Fibroblast of peridontal ligament (primary cell): ENCODE measurements at regions not wholly inside any gene's neighbourhood (a gene's known extent, or its start where the extent isn't known, plus 50 kb on each side); places are given as distances from the start of the nearest gene placed in this dataset.
A peak's percentile ranks its signal among the peaks of the same experiment; 100 is the strongest.

Experiments
- DNase-seq: peaks from one replicate; pipeline ENCODE4 v3.0.0-alpha.2; 2010; ENCODE audit errors: extremely low read depth

DNA sequence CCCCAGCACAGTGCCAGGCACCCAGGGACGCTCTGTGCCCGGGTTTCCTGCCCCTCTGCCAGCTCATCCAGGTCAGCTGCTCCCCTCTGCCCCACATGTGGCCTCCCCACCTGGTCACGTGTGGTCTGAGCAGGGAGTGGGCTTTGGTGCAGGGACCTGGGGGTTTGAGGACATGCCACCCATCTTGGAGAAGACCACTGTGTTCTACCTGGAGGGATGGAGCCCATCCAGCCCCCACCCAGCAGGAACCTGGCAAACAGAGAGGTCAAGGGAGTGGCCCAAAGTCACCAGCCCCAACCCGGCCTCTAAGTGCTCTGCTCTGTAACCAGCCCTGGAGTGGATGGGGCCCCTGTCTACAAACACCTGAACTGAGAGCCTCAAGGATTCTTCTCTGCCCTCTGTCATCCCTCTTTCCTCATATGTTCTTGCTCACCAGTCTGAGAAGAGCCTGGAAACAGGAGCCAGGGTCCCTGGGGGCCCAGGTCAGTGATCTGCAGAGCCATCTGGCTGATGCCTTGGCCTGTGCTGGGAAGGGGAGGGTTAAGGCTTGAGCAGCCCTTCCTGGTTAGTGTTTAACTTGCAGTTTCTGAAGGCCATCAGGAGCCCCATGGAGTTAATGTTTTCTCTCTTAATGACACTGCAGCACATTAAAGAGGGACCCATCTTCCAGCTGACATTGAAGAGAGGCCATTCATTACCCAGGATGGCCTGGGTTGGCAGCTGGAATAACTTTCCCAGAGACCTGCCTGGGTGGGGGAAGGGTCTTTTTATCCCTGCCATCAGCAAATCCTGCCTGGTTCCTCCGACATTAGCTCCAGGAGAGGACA lies 235.4 kb downstream of the PTPRU start:
- no peak for DNase-seq

DNA sequence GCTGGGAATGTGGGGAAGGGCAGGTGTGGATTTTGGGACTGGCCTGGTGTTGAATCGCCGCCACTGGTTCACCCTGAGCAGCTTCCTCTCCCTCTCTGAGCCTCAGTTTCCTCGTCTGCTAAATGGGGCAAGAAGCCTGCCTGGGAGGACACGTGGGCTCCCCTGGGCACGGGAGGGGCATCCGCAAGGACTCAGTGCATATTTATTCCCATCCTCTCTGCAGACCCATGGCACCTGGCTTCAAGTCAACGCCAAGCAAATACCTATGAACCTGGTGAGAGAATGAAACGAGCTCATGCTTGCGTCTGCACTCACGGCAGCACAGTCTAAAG lies 234.4 kb downstream of the PTPRU start:
- no peak for DNase-seq

DNA sequence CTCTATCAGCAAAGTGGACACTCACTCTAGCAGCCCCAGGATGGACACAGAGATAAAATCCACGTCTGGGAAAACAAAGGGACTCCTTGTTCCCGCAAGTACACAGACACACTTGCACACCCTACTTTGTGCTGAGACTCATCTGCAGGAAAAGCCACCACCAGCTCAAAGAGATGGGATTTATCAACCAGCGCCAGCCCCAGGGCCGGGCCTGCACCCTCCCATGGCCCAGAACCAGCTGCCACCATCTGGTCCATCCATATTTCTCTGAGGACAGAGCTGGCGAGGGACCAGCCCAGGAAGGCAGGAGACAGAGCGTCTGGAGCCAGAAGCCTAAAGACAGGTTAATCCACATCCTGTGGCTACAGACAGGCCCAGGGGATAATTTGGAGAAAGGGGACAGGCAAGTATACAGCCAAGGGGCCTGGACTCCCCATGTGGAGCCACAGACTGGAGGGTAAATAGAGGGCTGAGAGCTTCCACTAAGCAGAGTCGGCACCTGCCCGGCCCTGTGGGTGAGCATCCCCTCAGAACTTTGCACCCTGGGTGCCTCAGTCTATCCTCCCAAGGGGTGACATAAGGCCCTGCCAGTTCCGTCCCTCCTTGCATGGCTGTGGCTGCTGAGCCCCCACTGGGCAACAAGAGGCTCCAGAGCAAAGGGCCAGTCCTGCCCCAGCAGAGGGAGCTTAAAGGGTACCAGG lies 233.9 kb downstream of the PTPRU start:
- no peak for DNase-seq

DNA sequence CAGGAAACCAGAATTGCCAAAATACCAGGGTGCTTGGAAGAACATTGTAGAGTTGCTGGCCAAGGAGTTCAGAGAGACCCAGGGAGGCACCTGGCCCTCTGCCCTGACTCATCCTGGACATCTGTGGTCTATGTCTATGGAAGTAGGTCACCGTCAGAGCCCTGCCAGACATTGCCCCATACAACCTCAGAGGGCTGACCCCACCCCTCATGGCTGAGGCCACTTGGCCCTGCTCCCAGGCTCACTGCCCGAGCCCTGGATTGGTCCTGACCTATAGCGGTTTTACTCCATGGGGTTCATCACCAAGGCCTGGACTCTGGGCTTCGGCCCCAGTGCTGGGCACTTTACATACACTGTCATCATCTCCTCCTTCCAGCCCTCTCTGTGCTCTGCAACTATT lies 233.1 kb downstream of the PTPRU start:
- DNase-seq = no peak

DNA sequence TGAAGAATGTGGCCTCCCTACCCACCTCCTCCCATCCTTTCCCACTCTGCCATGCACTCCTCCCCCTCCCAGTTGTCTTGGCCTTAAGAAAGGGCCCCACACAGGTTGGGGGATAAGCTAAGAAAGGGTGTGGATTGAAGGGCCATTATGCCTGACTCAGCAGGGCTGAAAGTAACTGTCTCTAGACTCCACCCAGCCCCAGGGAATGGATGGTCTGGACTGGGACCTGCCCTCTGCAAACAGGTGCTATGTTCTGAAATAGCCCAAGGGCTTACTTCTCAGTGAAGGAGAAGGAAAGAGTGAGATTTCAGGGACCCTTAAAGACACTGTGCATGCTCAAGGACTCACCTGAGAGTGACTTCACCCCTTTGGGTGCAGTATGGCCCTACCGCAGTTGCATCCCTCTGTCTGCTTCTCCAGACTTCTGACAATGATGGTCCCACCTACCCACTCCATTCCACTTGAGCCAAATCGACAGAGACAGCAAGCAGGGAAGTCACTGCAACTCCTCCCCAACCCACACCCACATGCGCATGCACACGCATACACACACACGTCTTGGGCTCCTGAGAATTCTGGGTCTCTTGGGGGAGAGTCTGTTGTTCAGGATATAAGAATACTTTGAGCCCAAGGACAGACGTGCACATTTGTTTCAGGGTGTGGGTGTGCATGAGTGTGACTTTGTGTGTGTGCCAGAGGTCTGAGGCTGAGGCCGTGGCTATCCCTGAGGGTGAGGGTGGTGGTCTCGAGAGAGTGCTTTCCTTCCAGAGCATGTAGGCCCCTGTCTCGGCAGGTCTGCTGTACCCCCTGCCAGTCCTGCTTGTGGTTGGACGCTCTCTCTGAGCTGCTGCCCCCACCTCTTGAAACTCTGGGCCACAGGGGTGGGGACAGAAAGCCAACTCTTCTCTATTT lies 231.9 kb downstream of the PTPRU start:
- DNase-seq = no peak

DNA sequence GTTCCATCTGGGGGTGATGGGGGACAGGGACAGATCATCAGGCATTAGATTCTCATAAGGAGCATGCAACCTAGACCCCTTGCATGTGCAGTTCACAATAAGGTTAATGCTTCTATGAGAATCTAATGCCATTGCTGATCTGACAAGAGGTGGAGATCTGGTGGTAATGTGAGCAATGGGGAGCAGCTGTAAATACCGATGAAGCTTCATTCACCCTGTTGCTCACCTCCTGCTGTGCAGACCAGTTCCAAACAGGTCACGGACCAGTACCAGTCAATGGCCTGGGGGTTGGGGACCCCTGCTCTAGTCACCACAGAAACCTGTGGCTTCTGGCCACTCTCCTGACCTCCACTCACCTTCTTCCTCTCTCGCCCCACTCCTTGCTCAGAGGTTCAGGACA lies 229.9 kb downstream of the PTPRU start:
- DNase-seq = no peak

DNA sequence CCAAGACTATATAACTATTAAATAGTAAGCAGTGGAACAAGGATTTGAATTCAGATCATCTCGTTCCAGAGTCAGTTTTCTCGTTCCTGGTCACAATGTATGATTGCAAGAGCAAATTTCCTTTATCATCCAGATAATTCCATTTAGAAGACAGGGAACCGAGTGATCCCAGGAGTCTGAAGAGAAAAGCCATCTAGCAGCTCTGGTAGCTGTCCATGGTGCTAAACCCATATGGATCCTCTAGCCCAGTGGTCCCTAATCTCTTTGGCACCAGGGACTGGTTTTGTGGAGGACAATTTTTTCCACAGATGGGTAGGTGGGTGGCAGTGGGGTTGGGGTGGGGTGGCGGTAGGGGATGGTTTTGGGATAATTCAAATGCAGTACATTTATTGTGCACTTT lies 229.4 kb downstream of the PTPRU start:
- peak; percentile 12 for DNase-seq

DNA sequence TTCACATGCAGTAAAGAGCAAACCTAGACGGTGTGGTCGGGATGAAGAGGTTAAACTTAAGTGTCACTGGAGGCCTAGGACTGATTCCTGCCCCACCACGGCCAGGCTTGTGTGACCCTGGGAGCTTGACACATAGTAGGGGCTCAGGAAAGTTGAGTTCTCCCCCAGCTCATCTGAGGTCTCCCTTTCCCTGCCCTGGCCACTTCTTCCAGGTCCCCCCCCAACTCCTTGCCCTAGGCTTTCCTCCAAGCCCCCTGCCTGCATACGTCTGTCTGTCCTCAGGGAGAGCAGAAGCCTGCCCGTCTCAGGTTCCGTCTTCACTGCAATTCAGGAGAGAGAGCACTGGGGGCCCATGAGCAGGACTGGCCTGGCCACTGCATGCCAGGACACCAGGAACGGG lies 225.8 kb downstream of the PTPRU start:
- no peak for DNase-seq

DNA sequence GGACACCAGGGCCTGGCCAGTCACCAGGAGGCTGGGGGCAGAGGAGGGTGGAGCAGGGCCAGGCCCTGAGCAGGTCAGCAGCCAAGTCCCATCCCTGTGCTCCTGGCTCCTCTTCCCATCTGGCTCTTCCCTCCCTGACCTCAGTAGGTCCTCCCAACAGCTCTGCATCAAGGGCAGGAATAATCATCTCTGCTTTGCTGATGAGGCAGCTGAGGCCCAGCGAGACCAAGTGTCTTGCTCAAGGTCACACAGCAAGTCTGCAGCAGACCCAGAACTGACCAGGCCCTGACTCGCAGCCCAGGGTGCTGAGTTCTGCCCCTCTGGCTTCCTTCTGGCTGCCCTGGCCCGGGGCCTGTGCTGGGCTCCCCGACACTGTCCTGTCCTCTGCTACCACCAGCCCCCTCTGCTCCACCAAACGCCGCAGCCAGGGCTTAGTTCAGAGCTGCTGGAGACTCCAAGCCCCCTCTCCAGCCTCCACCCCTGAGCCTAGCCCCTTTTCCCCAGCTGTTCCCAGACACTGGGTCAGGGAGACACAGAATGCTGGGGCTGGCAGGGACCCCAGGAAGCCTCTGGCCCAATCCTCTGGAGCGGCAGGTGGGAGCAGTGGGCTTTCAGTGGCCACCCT lies 224.9 kb downstream of the PTPRU start:
- no peak for DNase-seq

DNA sequence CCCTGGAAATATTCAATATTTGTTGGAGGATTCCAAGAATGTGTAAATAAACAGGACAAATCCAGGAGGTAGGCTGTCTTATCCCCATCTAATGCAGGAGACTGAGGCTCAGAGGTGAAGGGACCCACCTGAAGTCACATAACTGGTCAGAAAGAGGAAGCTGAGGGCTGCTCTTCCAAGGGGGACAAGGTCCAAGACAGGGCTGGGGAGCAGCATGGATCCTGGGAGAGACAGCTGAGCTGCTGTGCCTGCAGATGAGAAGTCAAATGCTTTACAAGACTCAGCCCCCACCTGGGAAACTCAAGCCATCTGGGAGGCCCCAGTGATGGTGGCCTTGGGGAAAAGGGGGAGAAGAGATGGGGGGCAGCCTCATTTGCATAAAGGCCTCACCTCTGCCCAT lies 224.4 kb downstream of the PTPRU start:
- no peak for DNase-seq

DNA sequence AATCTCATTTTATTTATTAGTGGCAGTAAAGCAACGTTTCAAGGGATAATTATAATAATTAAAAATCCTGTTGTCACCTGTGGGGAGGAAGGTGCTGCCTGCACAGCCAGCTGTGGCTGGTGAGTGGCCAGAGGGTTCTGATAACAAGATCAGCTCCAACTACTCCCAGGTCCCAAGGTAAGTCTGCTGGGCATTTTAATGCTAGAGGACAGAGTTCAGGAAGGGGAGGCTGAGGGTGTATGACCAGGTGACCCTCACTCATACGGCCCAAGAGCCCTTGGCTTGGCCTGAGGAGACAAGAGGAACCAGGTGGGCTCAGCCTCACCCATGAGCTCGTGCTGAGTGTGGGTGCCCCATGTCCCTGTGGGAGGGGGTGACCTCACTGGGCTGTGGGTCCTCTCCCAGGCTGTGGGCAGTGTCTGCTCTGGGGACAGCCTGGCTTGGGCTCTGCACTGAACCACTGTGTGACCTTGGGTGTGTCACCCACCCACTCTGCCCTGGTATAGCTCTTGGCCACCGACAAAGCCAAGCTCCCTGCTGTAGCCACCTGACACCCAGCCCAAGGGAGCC lies 223.8 kb downstream of the PTPRU start:
- no peak for DNase-seq

DNA sequence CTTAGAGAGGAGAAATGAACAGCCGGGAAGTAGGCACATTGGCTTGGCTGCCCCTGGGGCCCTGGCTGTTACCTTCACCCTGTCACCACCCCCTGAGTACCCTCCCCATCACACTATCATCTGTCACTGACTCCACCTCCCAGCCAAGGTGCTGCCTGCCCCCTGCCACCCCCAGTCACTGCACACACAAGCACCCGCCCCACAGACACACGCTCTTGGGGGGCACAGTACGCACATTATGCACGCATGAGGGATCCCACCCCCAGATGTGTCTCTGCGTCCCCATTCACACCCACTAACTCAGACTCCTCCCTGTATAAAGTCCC lies 223.3 kb downstream of the PTPRU start:
- DNase-seq = no peak

DNA sequence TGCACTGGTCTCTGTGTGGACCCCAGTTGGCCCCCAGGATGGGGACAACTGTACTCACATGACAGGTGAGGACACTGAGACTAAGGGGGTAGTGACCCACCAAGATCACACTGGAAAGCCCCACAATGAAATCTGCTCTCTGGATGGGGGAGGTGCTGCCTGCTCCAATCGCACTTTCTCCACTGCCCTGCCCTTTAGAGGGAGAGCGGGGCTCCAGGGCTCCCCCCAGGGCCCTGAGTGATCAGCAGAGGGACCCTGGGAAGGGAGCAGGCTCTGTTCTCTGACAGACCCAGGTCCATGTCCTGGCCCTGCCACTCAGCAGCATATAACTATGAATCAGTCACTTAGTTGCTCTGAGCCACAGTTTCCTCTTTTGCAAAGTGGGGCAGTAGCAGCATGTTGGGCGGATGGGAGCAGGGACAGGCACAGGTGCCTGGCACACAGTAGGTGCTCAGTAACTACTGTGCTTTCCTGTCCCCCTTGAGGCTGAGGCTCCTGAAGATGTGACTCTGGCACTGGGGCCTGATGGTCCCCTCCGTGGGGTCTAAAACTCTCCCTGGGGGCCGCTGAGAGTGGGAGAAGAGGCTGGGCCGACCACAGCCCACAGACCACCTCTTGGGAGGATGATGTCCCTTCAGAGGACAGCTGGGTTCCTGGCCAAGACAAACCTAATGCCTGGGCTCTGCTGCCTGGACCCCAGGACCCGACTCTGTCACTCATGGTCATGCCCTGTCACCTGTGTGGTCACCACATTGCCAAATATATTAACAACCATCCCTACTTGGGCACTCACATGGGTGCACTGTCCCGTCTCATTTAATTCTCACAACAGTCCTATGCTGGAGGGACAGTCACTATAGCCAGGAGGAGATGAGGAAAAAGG lies 222.7 kb downstream of the PTPRU start:
- no peak for DNase-seq

DNA sequence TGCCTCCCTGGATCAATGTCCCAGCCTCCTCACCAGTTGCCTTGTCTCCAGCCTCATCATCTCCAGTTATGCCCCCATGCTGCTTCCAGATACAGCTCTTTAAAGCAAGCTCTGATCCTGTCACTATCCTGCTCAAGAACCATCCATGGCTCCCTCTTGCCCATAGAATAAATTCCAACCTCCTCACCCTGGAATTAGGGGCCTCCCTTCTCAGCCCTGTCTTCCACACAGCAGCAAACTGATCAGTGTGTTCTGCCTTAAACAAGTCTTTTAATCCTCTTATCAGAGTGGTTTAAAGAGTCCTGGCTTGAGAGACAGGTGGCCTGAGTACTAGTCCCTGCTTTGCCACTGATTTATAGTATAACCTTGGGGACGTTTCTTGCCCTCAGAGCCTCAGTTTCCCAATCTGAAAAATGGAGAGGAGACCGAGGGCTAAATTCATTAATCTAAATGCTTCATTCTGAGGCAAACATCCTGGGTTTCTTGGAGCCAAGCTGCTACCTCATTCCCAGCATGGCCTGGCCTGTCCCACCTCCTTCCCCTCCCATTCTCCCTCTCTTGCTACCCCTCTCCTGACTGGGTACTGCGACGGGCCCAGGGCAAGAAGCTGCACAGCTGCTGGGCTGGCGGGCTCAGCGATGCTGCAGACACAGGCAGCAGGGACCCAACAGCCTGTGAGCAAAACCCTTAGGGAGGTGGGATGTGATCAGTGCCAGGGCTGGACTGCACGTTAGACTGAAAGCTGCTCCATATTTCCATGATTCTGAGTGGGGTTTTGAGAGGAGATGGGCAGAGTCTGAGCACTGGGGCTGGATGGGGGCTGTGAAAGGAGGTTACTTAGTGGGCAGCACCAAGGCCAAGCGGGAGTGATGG lies 221.4 kb downstream of the PTPRU start:
- no peak for DNase-seq

DNA sequence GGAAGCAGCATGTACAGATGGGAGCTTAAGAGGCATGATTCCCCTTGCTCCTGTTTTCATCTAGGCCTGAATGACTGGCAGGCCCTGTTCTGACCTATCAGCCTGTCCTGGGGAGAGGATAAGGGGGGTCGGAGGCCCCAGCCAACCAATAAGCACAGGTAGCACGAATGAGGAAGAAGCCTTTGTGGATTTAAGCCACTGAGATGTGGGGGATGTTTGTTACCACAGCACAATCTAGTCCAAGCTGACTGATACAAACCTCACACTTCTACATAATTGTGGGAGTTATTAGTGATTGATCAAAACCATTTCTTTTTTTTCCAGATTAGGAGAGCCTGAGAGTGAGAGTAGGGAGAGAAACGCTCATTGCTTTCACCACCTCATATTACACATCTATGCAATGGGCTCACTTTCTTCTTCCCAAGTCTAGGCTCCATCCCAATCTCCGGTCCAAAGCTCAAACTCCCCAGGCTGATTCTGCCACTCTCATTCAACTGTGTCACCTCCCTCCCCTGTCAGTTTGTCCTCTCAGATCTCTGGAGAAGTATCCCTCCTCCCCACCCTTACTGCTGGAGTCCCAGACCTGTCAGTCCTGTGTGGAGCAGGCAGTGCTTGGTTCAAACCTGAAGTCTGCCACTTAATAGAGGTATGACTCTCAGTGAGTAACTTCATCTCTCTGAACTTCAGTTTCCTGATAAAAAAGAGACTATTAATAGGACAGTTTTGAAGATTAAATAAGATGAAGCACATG lies 220.5 kb downstream of the PTPRU start:
- DNase-seq = no peak

DNA sequence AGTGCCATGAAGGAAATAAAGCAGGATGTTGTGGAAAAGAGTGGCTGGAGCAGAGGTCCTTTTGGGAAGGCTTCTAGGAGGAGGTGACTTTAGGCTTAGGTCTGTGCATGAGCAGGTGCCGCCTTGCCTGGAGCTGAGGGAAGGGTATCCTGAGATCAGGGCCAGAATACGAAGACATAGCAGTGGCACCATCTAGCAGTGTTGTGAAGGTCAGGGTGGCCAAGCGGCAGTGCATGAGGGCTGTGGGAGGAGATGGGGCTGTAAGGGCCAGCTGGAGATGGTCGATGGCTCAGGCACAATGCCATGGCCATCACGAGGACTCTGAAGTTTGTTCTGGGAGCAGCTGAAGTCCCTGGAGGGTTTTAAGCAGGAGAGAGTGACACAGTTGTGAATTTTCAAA lies 219.5 kb downstream of the PTPRU start:
- no peak for DNase-seq

DNA sequence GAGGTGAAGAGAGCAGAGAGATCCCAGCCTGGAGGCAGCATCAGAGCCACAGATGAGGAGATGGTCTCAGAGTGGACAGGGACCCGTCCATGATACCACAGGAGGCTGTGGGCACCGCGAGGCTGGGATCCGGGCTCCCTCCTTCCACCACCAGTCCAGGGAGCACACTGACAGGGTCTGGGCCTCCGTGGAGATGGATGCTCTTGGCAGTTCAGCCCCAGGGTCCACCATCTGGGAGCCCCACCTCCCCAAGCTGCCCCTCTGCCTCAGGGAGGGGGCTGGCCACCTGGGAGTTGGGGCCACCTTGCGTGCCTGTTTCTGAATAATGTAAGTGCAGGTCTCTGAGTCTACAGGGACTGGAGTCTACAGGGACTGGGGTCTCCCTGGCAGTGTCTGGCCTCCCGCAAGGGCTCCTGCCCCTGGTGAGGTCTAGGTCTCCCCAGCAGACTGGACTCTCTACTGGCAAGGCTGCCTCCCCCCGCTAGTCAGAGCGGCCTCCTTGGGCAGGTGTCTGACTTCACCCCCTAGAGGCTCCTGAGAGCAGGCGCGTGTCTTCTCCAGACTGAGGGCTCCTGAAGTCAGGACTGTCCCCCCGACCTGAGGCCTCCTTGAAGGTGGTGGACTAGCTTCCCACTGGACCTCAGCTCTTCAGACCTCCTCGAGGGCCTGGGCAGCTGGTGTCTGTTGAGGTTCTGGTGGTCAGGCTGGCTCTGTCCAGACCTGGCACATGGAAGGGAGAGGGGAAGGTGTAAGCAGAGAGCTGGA lies 218.5 kb downstream of the PTPRU start:
- no peak for DNase-seq

DNA sequence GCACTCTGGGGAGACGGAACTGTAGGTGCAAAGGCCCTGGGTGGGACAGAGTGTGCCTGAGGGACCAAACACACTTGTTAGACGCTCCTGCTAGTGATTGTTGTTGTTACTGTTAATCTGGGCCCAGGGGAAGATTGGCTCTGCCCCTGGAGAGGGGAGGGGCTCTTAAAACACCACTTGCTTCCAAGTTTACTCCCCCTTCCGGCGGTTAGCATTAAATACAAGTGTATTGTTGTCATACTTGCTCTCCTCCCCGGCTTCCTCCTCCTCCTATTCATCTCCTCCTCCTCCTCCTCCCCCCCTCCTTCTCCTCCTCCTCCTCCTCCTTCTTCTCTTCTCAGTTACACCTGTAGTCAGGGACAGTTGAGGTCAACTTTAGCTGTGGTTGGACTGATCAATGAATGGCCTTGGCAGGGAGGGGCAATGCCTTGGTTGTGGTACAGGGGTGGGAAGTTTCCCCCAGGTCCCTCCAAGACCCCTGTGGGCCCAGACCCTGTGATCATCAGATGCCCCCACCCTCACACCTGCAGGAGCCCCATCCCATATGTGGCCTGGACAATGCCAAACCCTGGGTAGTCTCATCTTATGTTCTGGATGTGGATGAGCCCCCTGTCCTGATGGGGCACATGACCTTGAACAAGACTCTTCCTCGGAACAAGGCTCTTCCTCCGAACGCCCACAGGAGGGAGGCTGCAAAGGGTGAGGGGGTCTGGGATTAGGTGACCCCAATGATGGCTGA lies 217.3 kb downstream of the PTPRU start:
- DNase-seq = peak; percentile 36
